Natural killer cell treated with Interleukin-12 subunit alpha and Interleukin-12 subunit beta and Interleukin-15 and Interleukin-18, amount 100 ng/mL, for 72 hours (primary cell): ENCODE measurements at regions not wholly inside any gene's neighbourhood (a gene's known extent, or its start where the extent isn't known, plus 50 kb on each side); places are given as distances from the start of the nearest gene placed in this dataset.

ENCODE experiments used
- ATAC-seq, 2 donors: fragments of 150-1000 bp; cut with Tn5 transposase in 1 of 2; sonication (Bioruptor Pico), chemical (Tn5 transposase) in 1 of 2; 2 replicates each; pipeline ENCODE4 v1.10.0; 2021
- DNase-seq: peaks from one replicate; pipeline ENCODE4 v3.0.0; 2022; ENCODE audit warnings: low spot score
- H3K27ac Mint-ChIP-seq, 2 donors: 1 replicate in 1 of 2; 2 replicates in 1 of 2; pipeline ENCODE4 v1.8.0; 2022; ENCODE audit warnings: mixed read lengths in 2 of 2, mild to moderate bottlenecking in 1 of 2, moderate library complexity in 1 of 2
- H3K27me3 Mint-ChIP-seq, 2 donors: 1 replicate in 1 of 2; 2 replicates in 1 of 2; pipeline ENCODE4 v1.8.0; 2022; ENCODE audit warnings: mixed read lengths in 2 of 2
- H3K36me3 Mint-ChIP-seq: one replicate; pipeline ENCODE4 v1.8.0; 2022; ENCODE audit warnings: mixed read lengths
- H3K4me1 Mint-ChIP-seq, 2 donors: 1 replicate in 1 of 2; 2 replicates in 1 of 2; pipeline ENCODE4 v1.8.0; 2022; ENCODE audit warnings: low read depth in 2 of 2, mixed read lengths in 2 of 2, mild to moderate bottlenecking in 1 of 2
- H3K4me3 Mint-ChIP-seq: one replicate; pipeline ENCODE4 v1.8.0; 2022; ENCODE audit warnings: mixed read lengths
- H3K9me3 Mint-ChIP-seq: 2 replicates; pipeline ENCODE4 v1.8.0; 2022; ENCODE audit warnings: mixed read lengths

- peaks cover 22 to 23% of the 10 kb centered on the region in 2 donors for H3K27me3 Mint-ChIP-seq
- H3K9me3 Mint-ChIP-seq, result no peaks in the 10 kb centered on the region
- H3K4me3 Mint-ChIP-seq, result no peak overlapping the region
- no peaks in the 10 kb centered on the region for H3K4me1 Mint-ChIP-seq
- DNase-seq (no peak), ATAC-seq (no peak)
- no peaks in the 10 kb centered on the region for H3K36me3 Mint-ChIP-seq
- no peak overlapping the region for H3K27ac Mint-ChIP-seq
These were observed 1449.0 kb downstream of the BRD1 start for GRCh38 chr22:48378673-48379072.

GRCh38 chr22:48376936-48377712, 1450.5 kb downstream of the BRD1 start:
- peaks cover 22 to 23% of the 10 kb centered on the region in 2 donors for H3K27me3 Mint-ChIP-seq
- DNase-seq, result peak; percentile 40
- H3K36me3 Mint-ChIP-seq, result no peaks in the 10 kb centered on the region
- H3K4me1 Mint-ChIP-seq, result no peaks in the 10 kb centered on the region
- no peak for ATAC-seq
- H3K9me3 Mint-ChIP-seq, result no peaks in the 10 kb centered on the region
- H3K4me3 Mint-ChIP-seq, result no peak overlapping the region
- no peak overlapping the region for H3K27ac Mint-ChIP-seq

DNA sequence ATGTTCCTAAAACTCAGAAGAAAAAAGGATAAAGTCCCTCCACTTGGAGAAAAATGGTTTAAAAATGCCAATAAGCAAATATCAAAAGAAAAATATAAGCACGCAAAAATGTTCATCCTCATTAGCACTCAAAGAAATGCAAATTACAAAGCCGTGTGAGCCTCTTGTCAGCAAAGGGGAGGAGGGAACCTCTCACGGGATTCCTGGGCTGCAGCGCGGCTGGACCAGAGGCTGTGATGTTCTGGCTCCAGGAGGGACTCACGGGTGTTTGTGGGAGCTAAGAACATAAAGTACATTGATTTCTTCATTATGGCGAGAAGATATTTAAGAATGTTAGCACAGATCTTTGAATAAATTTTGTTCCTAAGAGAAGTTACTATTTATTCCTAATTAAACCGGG, 1451.2 kb downstream of the BRD1 start:
- DNase-seq, result no peak
- no peak overlapping the region for H3K27ac Mint-ChIP-seq
- no peak for ATAC-seq
- peaks cover 22 to 24% of the 10 kb centered on the region in 2 donors for H3K27me3 Mint-ChIP-seq
- no peak overlapping the region for H3K4me3 Mint-ChIP-seq
- H3K9me3 Mint-ChIP-seq, result no peaks in the 10 kb centered on the region
- H3K4me1 Mint-ChIP-seq, result no peaks in the 10 kb centered on the region
- H3K36me3 Mint-ChIP-seq, result no peaks in the 10 kb centered on the region

GRCh38 chr22:48373626-48374173, 1454.0 kb downstream of the BRD1 start:
- ATAC-seq (no peak), DNase-seq (peak; percentile 45)
- H3K27ac Mint-ChIP-seq, result no peak overlapping the region
- H3K9me3 Mint-ChIP-seq, result no peaks in the 10 kb centered on the region
- peaks cover 22 to 28% of the 10 kb centered on the region in 2 donors for H3K27me3 Mint-ChIP-seq
- H3K36me3 Mint-ChIP-seq, result no peaks in the 10 kb centered on the region
- no peak overlapping the region for H3K4me3 Mint-ChIP-seq
- no peaks in the 10 kb centered on the region for H3K4me1 Mint-ChIP-seq

GRCh38 chr22:48372390-48372789, 1455.3 kb downstream of the BRD1 start:
- Mint-ChIP-seq H3K36me3 (no peaks in the 10 kb centered on the region), H3K4me3 (no peak overlapping the region), H3K27me3 (peaks cover 22 to 28% of the 10 kb centered on the region in 2 donors), H3K27ac (no peak overlapping the region), H3K9me3 (no peaks in the 10 kb centered on the region), H3K4me1 (no peaks in the 10 kb centered on the region)
- DNase-seq (no peak), ATAC-seq (no peak)

DNA sequence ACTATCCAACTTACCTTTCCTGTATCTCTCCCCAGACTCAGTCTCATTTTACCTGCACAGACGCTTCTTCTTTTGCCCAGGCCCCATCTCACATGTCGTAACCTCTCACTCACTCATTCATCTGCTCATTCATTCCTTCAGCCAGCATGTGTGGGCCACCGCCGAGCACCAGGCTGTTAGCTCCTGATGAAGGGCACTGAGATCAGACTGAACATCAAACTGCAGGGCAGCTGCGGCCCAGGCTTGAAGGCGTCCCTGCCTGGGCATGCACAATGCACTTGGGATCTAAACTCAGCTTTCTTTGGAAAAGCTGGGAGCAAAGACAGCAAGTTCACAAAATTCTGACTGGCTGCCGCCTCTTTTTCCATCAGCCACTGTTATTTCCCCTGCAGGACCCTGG, 1456.3 kb downstream of the BRD1 start:
- no peak overlapping the region for H3K4me3 Mint-ChIP-seq
- peaks cover 12 to 21% of the 10 kb centered on the region in 2 donors for H3K27me3 Mint-ChIP-seq
- H3K4me1 Mint-ChIP-seq, result no peaks in the 10 kb centered on the region
- ATAC-seq (no peak), DNase-seq (no peak)
- H3K9me3 Mint-ChIP-seq, result no peaks in the 10 kb centered on the region
- peak overlapping the region in 1 of 2 donors; percentile 59 for H3K27ac Mint-ChIP-seq
- H3K36me3 Mint-ChIP-seq, result no peaks in the 10 kb centered on the region

DNA sequence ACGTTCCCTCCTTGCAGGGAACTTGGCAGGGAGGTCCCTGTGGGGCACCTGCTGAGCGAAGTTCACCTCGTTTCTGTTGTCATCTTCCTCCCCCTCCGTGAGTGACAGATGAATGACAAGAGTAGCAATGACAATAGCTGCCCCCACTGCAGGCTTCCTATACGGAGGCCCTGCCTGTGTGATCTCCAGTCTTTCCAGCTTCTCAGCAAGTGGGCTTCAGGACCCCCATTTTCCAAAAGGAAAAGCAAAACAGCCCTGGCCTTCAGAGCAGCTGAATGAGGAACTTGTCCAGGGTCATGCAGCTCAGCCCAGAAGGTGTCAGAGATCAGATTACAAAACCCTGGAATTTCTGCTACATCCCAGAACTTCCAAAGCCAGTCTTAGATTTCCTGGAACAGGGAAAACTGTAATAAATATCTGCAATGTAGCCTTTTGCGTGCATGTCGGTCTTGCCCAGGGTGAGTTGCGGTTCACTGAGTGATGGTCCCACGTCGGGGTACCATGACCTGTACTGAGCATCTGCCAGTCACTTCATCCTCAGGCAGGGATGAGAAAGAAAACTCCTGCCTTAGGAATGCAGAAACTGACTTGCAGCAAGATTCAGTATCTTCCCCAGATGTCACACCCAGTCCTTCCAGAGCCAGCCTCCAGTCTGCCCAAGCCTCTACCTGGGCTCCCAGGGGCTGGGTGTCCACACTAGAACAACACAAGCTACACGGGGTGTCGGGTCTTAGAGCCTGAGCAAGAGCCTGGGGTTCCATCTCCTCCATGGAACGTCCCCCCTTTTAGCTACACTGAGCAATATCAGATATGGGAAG, 1457.0 kb downstream of the BRD1 start:
- Mint-ChIP-seq H3K36me3 (no peaks in the 10 kb centered on the region), H3K4me1 (no peaks in the 10 kb centered on the region), H3K27ac (peak overlapping the region in 1 of 2 donors; percentile 59), H3K27me3 (peaks cover 6 to 16% of the 10 kb centered on the region in 2 donors), H3K4me3 (no peak overlapping the region), H3K9me3 (no peaks in the 10 kb centered on the region)
- ATAC-seq (no peak), DNase-seq (no peak)

GRCh38 chr22:48369789-48370507, 1457.7 kb downstream of the BRD1 start:
- H3K9me3 Mint-ChIP-seq, result no peaks in the 10 kb centered on the region
- no peaks in the 10 kb centered on the region for H3K36me3 Mint-ChIP-seq
- peak; percentile 26 for DNase-seq
- ATAC-seq, result no peak
- H3K4me1 Mint-ChIP-seq, result no peaks in the 10 kb centered on the region
- no peak overlapping the region for H3K4me3 Mint-ChIP-seq
- no peak overlapping the region for H3K27ac Mint-ChIP-seq
- H3K27me3 Mint-ChIP-seq, result peaks cover 0 to 12% of the 10 kb centered on the region in 2 donors

DNA sequence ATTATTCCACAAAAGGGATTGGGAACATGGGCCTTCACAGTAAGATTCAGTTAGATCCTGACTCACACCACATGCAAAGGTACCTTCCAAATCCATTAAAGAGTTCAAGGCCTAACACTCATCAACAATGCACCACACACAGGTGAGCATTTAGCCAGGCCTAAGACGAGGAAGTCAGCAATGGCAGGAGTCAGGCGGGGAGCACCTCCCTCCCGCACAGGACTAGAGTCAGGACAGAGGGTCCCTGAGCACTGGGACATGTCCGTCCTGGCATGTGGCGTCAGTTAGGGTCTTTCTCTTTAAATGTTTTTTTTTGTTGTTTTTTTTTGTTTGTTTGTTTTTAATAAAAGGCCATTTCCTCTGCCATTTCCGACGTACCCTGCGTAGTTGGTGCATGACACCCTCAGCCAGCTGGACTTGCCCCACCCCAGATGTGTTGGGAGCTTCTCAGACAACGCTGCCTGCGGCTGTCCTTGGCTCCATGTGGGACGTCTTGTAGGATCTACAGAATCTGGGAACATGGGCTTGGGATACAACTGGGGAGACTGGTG, 1458.6 kb downstream of the BRD1 start:
- Mint-ChIP-seq H3K9me3 (no peaks in the 10 kb centered on the region), H3K36me3 (no peaks in the 10 kb centered on the region), H3K27ac (no peak overlapping the region), H3K4me1 (no peaks in the 10 kb centered on the region), H3K27me3 (peaks cover 0 to 10% of the 10 kb centered on the region in 2 donors), H3K4me3 (no peak overlapping the region)
- DNase-seq, result peak; percentile 29
- ATAC-seq, result no peak

- H3K36me3 Mint-ChIP-seq, result no peaks in the 10 kb centered on the region
- H3K27ac Mint-ChIP-seq, result no peak overlapping the region
- H3K9me3 Mint-ChIP-seq, result no peaks in the 10 kb centered on the region
- no peak overlapping the region for H3K4me3 Mint-ChIP-seq
- no peaks in the 10 kb centered on the region for H3K4me1 Mint-ChIP-seq
- peaks cover 0 to 7% of the 10 kb centered on the region in 2 donors for H3K27me3 Mint-ChIP-seq
- ATAC-seq (no peak), DNase-seq (peak; percentile 18)
These were observed 1459.9 kb downstream of the BRD1 start for GRCh38 chr22:48367731-48368130.

- no peaks in the 10 kb centered on the region for H3K9me3 Mint-ChIP-seq
- DNase-seq (peak; percentile 51), ATAC-seq (no peak)
- no peak overlapping the region for H3K27ac Mint-ChIP-seq
- H3K4me3 Mint-ChIP-seq, result no peak overlapping the region
- no peaks in the 10 kb centered on the region for H3K36me3 Mint-ChIP-seq
- H3K27me3 Mint-ChIP-seq, result peaks cover 0 to 7% of the 10 kb centered on the region in 2 donors
- no peaks in the 10 kb centered on the region for H3K4me1 Mint-ChIP-seq
These were observed 1461.1 kb downstream of the BRD1 start for GRCh38 chr22:48366591-48366990.

GRCh38 chr22:48366056-48366455, 1461.6 kb downstream of the BRD1 start:
- Mint-ChIP-seq H3K36me3 (no peaks in the 10 kb centered on the region), H3K9me3 (no peaks in the 10 kb centered on the region), H3K27ac (no peak overlapping the region), H3K4me1 (no peaks in the 10 kb centered on the region), H3K4me3 (no peak overlapping the region), H3K27me3 (peaks cover 0 to 4% of the 10 kb centered on the region in 2 donors)
- ATAC-seq, result no peak
- DNase-seq, result peak; percentile 2

DNA sequence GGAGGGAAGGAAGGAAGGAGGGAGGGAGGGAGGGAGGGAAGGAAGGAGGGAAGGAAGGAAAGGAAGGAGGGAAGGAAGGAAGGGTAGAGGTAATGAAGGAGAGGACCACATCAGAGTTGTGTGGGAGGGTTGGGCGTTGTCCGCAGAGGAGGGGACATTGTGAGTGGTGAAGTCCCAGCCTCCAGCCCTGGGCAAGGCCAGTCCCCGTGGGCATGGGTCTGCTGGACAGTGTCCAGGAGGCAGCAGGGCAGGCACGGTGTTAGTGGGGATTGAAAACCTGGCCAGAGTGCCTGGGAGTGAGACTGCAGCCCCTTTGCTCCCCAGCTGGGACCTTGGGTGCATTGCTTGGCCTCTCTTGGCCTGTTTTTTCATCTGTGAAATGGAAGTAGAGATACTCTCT, 1462.3 kb downstream of the BRD1 start:
- no peak overlapping the region for H3K27ac Mint-ChIP-seq
- peak; percentile 3 for DNase-seq
- peaks cover 0 to 4% of the 10 kb centered on the region in 2 donors for H3K27me3 Mint-ChIP-seq
- H3K9me3 Mint-ChIP-seq, result no peaks in the 10 kb centered on the region
- ATAC-seq, result no peak
- H3K4me3 Mint-ChIP-seq, result no peak overlapping the region
- no peaks in the 10 kb centered on the region for H3K36me3 Mint-ChIP-seq
- no peaks in the 10 kb centered on the region for H3K4me1 Mint-ChIP-seq
